Forelimb muscle (tissue), 1 donor: ENCODE measurements at regions not wholly inside any gene's neighbourhood (a gene's known extent, or its start where the extent isn't known, plus 50 kb on each side); places are given as distances from the start of the nearest gene placed in this dataset.
A peak's percentile ranks its signal among the peaks of the same experiment; 100 is the strongest.
"Not testable (repeated sequence)": the region's sequence is repeated elsewhere in the genome, so short reads cannot be mapped to it uniquely, and the experiment has no call there.

Source experiments
- DNase-seq: peaks from one replicate; pipeline ENCODE4 v3.0.0-alpha.2; 2013; ENCODE audit warnings: low read depth

DNA sequence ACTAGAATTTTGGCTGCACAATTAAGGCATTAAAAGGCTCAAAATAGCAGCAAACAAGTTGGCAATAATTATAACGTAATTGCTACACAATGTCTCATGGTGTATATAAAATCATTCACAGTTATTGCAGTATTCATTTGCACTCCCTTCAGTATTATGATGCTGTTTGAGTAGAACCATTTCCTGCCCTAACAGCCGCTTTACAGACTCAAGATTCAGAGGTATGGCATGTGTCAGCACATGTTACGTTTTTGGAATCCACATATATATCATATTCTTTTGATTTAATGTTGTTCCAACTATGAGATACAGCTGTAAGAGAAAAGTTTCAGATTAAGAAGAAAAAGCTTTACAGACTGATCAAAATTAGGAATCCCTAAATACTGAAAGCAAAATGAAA, 56.3 kb upstream of the NCKAP5 start:
- DNase-seq: no peak

GRCh38 chr2:133627741-133628140, 59.5 kb upstream of the NCKAP5 start:
- DNase-seq: no peak

DNA sequence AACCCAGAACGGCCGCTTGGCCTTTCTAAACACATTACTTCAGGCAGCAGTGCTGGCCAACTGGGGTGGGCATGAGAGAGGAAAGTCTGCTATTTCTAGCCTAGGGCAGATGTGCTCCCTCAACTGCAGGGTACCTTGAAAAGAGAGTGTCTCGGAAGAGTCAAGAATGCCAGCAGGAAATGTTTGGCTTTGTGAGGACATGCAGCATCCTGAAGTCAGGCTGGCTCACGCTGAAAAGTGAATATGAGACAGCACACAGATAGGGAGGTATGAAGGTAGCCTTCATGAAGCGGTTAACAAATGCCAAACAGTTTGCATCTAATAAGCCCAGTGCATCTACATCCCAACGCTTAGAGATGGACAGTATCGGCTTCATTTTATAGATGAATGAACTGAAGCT, 65.0 kb upstream of the NCKAP5 start:
- DNase-seq: no peak

GRCh38 chr2:133633881-133634409, 65.7 kb upstream of the NCKAP5 start:
- peak; percentile 51 for DNase-seq

- DNase-seq: no peak
Measured at GRCh38 chr2:133635131-133635530, 66.9 kb upstream of the NCKAP5 start.

- DNase-seq: no peak
Measured at GRCh38 chr2:133636287-133636686, 68.0 kb upstream of the NCKAP5 start.

- no peak for DNase-seq
Measured at GRCh38 chr2:133640103-133640502, 71.8 kb upstream of the NCKAP5 start.

DNA sequence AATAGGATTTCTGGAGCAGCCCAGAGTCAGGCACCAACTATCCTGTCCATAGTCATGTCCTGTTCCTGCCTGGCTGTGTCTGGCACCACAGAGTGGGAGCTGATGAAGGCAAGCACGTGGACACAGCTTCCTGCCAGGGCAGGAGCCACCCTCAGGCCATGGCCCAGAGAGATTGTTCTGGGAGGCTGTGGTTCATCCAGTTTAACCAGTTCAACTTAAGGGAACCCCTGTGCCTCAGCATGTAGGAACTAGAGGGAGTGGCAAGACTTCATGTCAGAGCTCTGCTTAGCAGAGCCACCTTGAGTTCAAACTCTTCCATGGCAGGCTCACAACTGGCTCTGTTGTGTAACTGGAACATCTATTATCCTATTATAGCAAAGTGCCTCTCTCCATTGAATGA, 73.2 kb upstream of the NCKAP5 start:
- DNase-seq: no peak

- no peak for DNase-seq
Measured at GRCh38 chr2:133641942-133642725, 73.9 kb upstream of the NCKAP5 start.

DNA sequence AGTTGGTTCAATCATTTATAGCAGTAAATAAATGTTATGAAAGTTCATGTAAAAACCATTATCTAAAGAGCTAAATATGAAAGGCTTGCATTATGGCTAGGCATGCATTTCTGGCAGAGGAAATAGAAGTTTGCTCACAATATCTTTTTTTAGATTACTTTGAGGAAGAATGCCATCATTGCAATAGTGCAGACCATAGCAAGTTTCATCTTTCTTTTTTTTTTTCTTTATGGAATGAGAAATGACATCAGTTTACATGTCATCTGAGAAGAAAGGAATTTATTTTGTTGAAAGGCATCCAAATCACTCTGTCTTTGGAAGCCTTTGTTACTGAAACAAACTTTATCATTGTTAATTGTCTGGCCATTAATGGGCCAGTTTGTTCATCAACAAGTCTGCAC, 74.5 kb upstream of the NCKAP5 start:
- DNase-seq: no peak

DNA sequence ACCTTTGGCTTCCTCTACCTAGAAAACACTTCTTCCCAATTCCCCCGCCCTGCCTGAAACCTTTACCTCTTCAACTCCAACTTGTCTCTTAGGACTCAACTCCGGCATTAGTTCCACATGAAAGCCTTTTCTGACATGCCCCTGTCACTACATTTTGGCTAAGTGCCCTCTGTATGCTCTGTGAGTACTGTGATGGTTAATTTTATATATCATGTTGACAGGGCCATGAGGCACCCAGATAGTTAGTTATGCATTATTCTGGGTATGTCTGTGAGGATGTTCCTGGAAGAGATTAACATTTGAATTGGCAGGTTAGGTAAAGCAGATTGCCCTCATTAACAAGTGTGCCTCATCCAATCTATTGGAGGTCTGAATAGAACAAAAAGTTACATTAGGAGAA, 75.6 kb upstream of the NCKAP5 start:
- no peak for DNase-seq

GRCh38 chr2:133644846-133645245, 76.6 kb upstream of the NCKAP5 start:
- no peak for DNase-seq

GRCh38 chr2:133647386-133647785, 79.1 kb upstream of the NCKAP5 start:
- not testable (repeated sequence) for DNase-seq

- no peak for DNase-seq
Measured at GRCh38 chr2:133651861-133652260, 83.6 kb upstream of the NCKAP5 start.

GRCh38 chr2:133652398-133652797, 84.1 kb upstream of the NCKAP5 start:
- peak; percentile 94 for DNase-seq

DNA sequence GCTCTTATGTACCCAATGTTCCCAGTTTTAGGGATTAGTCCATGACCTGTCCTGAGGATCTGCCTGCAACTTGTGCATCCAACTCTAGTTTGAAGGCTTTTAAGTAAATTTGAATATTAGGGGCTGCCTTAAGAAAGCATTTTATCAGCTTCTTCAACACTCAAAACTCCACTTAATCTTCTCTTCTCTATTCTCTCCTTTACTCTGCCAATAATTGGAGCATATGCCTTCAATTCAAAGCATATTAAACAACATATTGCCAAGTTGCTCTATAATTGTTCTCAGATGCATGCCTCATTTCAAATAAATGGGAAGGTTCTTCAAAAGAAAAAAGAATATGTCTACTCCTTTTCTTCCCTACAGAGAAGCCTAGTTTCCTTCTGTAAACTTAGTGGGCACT, 84.8 kb upstream of the NCKAP5 start:
- no peak for DNase-seq

DNA sequence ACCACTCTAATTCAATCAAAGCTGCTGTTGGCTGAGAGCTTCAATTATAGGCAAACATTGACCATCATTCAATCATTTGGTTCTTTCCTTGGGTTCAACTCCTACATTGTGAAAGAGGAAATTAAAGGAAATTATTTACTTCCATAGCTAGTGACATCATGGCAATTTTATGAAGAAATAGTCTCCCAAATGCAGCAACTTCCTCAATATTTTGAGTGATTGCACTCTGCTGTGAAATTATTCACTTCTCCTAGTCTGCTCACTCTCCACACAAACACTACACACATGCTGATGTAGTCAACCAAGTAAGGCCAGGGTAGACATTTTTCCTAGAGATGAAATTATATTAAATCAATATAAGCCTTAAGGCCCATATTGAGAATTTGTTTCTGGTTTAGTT, 86.7 kb upstream of the NCKAP5 start:
- no peak for DNase-seq

- no peak for DNase-seq
Measured at GRCh38 chr2:133655610-133656009, 87.3 kb upstream of the NCKAP5 start.

- no peak for DNase-seq
Measured at GRCh38 chr2:133657591-133657990, 89.3 kb upstream of the NCKAP5 start.

GRCh38 chr2:133658020-133658903, 90.0 kb upstream of the NCKAP5 start:
- no peak for DNase-seq

DNA sequence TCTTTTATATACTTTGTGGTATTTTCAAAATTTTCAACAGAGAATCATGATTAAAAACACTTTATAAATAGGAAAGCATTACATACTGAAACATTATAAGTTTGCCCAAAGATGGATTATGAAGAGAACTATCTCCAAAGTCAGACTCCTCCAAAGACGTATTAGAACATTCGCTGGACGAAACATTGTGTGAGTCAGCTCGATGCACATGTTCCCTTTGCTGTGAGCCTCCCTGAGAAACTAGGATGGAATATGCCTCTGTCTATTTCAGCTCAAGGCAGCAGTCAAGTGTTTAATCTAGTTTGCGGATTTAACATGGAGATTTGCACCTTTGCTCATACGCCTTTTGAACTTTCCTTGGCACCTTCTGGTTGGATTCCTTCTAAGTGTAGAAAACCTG, 92.2 kb upstream of the NCKAP5 start:
- DNase-seq: no peak

DNA sequence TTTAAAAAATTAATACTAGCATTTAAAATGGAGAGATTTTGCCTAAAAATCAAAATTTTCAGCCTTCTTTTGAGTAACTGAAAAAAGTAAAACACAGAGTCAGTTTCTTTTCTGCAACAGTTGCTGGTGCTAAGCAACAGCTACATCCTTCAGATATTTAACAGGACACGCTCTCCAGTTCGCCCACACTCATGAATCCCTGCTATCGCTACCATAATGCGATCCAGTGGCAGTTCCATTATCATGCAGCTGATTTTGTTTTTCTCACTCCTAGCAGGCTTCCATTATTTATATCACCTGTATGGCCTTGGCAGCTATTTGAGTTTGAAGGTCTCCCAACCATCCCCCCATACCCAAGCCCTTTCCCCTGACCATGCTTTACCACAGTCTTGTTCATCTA, 93.1 kb upstream of the NCKAP5 start:
- no peak for DNase-seq

- no peak for DNase-seq
Measured at GRCh38 chr2:133666621-133667020, 98.4 kb upstream of the NCKAP5 start.
